ENCODE measurements at regions not wholly inside any gene's neighbourhood (a gene's known extent, or its start where the extent isn't known, plus 50 kb on each side); places are given as distances from the start of the nearest gene placed in this dataset.

DNA sequence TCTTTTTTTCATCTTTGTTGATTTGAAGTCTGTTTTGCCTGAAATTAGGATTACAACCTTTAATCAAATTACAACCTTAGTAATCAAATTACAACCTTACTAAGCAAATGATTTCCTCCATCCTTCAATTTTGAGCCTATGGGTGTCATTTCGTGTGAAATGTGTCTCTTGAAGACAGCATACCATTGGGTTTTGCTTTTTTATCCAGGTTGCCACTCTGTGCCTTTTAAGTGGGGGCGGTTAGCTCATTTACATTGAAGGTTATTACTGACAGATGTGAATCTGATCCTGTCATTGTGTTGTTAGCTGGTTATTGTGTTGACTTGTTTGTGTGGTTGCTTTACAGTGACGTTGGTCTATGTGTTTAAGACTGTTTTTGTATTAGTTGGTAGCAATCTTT is 74.8 kb upstream of the BCL9 start:
- TF ChIP-seq POLR2A (IDR thresholded peaks at IDR 0.05) = no peak
- TF ChIP-seq, protein P1, sequence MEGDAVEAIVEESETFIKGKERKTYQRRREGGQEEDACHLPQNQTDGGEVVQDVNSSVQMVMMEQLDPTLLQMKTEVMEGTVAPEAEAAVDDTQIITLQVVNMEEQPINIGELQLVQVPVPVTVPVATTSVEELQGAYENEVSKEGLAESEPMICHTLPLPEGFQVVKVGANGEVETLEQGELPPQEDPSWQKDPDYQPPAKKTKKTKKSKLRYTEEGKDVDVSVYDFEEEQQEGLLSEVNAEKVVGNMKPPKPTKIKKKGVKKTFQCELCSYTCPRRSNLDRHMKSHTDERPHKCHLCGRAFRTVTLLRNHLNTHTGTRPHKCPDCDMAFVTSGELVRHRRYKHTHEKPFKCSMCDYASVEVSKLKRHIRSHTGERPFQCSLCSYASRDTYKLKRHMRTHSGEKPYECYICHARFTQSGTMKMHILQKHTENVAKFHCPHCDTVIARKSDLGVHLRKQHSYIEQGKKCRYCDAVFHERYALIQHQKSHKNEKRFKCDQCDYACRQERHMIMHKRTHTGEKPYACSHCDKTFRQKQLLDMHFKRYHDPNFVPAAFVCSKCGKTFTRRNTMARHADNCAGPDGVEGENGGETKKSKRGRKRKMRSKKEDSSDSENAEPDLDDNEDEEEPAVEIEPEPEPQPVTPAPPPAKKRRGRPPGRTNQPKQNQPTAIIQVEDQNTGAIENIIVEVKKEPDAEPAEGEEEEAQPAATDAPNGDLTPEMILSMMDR (IDR thresholded peaks at IDR 0.05) = no peak

All from testis (tissue), 2 donors.